GM18498 (cell line): ENCODE measurements at regions not wholly inside any gene's neighbourhood (a gene's known extent, or its start where the extent isn't known, plus 50 kb on each side); places are given as distances from the start of the nearest gene placed in this dataset.
"Not testable (repeated sequence)": the region's sequence is repeated elsewhere in the genome, so short reads cannot be mapped to it uniquely, and the experiment has no call there.

Experiments used
- ATAC-seq: cut with Tn5 transposase; IDR thresholded peaks from one replicate; pipeline ENCODE4 v1.9.1; 2021; ENCODE audit warnings: mild to moderate bottlenecking, moderate library complexity; ENCODE audit not compliant: unreplicated experiment

- ATAC-seq, result no peak
Observed at GRCh38 chr22:46040471-46041465, 63.8 kb upstream of the WNT7B start.

- no peak for ATAC-seq
Observed at GRCh38 chr22:46041642-46042041, 64.7 kb upstream of the WNT7B start.

GRCh38 chr22:46042786-46043185, 65.8 kb upstream of the WNT7B start:
- no peak for ATAC-seq

- ATAC-seq, result no peak
Observed at GRCh38 chr22:46043339-46043738, 66.4 kb upstream of the WNT7B start.

DNA sequence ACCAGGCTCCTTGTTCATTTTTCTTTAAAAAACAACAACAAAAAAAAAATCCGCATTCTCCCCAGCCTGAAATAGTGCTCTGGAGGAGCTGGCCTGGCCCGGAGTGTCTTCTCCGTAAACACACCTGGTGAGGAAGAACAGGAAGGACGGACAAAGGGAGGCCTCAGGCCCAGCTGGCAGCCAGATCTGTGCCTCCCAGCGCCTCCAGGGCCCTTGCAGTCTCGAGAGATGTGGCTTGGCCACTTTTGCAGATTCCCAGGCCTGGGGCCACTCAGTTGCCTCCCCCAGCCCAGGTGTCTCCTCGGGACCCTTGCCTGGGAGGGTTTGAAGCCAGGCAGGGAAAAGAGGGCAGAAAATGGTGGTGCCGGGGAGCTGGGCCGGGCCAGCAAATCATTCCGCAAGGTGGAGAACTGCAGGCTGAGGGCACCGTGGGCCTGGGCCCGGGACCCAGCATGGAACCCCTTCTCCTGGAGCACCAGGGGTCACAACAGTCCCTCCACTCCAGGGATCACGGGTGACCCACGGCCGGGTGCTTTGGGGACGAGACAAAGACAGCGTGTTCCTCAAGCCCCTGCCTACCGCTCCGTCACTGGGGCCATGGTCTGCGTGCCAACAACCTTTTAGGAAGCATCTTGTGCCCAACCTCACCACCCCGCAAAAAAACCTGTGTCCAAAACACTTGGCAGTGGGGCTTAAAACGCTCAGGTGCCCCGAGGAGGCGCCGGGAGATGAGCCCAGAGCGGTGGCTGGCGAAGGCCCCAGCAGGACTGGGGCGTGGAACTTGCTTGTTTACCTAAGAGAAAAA, 67.1 kb upstream of the WNT7B start:
- no peak for ATAC-seq

GRCh38 chr22:46044621-46045458, 67.9 kb upstream of the WNT7B start:
- ATAC-seq, result no peak

GRCh38 chr22:46045459-46046298, 68.7 kb upstream of the WNT7B start:
- no peak for ATAC-seq

- no peak for ATAC-seq
Observed at GRCh38 chr22:46046299-46046685, 69.3 kb upstream of the WNT7B start.

DNA sequence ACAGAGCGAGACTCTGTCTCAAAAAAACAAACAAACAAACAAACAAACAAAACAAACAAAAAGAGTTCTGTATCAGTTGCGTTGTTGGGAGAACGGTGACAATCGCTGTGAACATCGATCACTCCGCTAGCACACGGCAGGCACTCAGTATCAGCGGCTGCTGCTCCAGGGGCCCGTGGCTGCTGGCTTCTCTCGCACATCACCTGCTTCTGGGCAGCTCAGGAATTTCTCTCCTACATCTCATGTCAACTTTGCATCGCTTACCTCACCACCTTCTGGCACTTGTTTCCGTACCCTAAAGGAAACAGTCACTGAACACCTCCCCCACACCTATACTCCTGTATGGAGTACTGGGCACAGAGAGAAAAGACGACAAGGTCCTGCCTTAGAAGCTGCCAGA, 70.3 kb upstream of the WNT7B start:
- ATAC-seq, result no peak

DNA sequence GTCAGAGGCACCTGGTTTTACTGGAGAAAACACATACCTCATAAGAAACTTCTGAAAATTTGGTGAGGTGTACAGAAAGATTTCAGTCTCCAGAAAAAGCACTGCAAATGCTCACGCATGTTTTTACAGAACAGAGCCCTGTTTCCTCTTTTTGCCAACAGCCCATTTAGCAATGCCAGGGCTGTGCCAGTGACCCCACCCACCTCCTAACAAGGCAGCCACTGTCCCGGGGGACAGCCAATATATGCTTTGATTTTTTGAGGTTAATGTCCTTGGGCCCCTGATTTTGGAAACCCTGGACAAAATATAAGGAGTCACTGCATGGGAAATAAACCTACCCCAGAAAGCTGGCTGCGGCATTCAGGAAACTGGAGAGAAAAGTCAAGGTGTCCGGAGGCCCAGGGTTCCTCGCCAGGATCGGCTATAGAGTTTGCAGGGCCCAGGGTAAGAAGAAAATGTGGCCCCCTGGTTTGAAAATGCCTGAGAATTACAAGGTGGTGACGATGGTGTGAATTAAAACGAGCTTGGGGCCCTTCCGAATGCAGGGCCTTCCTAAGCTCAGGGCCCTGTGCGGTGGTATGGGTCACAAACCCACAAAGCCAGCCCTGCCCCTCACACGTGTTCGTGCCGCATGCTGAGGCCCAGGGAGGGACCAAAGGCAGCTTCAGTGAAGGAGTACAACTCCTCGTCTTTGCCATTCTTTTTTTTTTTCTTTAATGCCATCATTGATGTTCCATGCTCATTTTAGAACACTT, 71.1 kb upstream of the WNT7B start:
- no peak for ATAC-seq

- not testable (repeated sequence) for ATAC-seq
Observed at GRCh38 chr22:46048661-46049060, 71.7 kb upstream of the WNT7B start.

GRCh38 chr22:46049726-46050450, 72.9 kb upstream of the WNT7B start:
- ATAC-seq, result no peak

- no peak for ATAC-seq
Observed at GRCh38 chr22:46050451-46050845, 73.5 kb upstream of the WNT7B start.

- no peak for ATAC-seq
Observed at GRCh38 chr22:46050916-46051614, 74.1 kb upstream of the WNT7B start.

GRCh38 chr22:46051646-46052045, 74.7 kb upstream of the WNT7B start:
- no peak for ATAC-seq

DNA sequence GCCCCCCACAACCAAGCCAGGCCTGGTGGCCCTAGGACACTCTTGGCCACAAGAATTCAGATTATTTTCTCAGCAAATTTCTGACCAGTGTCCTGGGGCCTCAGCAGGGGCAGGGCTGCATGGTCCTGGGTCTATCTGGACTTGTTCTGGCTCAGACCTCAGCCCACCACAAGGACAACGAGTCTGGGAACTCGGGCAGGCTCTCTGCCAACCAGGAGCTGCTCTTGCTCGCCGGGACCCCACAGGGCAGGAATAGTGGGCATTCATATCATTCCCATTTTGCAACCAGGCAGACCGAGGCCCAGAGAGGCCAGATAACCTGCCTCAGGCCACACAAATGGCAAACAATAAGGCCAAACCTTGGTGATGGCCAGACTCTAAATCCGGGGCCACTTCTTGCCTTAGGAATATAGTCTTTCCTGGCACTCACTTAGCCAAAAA, 75.4 kb upstream of the WNT7B start:
- ATAC-seq, result no peak

DNA sequence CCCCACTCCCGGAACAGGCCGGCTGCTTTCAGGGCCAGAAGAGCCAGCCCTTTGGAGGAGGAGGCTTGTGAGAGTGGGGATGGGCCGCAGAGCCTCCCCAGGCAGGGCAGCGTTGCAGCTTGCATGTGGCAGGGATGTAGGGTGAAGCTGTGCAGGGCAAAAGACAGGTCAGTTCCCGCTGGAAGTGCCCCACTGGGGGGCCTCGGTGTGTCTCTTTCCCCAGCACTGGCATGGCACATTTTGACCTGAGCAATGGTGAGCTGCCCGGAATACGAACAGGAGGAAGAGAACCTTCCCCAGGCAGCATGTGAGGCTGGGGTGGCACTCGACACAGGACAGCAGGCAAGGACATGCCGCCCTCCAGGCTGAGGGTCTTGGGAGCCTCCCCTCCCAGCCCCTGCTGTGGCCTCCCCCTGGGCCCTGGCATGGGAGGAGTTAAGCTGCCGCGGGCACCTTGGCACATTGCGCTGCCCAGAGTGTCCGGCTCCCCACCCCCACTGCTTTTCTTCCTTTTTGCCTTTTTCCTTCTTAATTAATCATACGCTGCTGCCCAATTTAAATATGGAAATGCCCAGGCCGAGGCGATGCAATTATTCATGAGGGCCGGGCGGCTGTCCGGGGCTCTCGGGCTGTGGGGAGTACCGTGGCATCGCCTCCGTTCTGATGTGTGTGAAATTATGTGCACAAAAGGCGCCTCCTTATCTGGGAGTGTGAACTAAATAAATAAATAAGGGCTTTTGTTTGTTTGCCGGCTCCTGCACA, 76.0 kb upstream of the WNT7B start:
- no peak for ATAC-seq
